Lower leg skin (tissue), 4 donors: ENCODE measurements at regions not wholly inside any gene's neighbourhood (a gene's known extent, or its start where the extent isn't known, plus 50 kb on each side); places are given as distances from the start of the nearest gene placed in this dataset.

Source experiments
- DNase-seq, 2 donors: peaks; one replicate each; pipeline ENCODE4 v3.0.0-alpha.2; 2019; ENCODE audit warnings: low spot score in 2 of 2
- H3K4me3 ChIP-seq: fragments of 200-600 bp; sonication (generic); 2 replicates; pipeline ENCODE4 v1.5.1; 2017; ENCODE audit warnings: mild to moderate bottlenecking, low read depth; ENCODE audit not compliant: poor library complexity, severe bottlenecking
- POLR2A ChIP-seq, 2 donors: fragments of 450-650 bp; IDR thresholded peaks; one replicate each; pipeline ENCODE4 v1.6.1; 2016 to 2017; ENCODE audit warnings: antibody characterized with exemption in 2 of 2, mild to moderate bottlenecking in 1 of 2, moderate library complexity in 1 of 2
- WGBS, 2 donors: methylation state at CpG; one replicate each; pipeline ENCODE4 v1.1.5; 2018; 5-methylcytosine and 5-hydroxymethylcytosine counted together
- intact Hi-C: fragments of 100-400 bp; cut with DNase I; formaldehyde crosslinking; loops from one replicate; pipeline ENCODE4 v1.15.0; 2023; ENCODE audit warnings: low total_unique reads
- TF ChIP-seq, protein P1 (sequence below), 3 donors: fragments of 450-650 bp; IDR thresholded peaks; one replicate each; pipeline ENCODE4 v1.5.1; 2016; ENCODE audit warnings: antibody characterized with exemption in 3 of 3, mild to moderate bottlenecking in 3 of 3, moderate library complexity in 2 of 3

DNA sequence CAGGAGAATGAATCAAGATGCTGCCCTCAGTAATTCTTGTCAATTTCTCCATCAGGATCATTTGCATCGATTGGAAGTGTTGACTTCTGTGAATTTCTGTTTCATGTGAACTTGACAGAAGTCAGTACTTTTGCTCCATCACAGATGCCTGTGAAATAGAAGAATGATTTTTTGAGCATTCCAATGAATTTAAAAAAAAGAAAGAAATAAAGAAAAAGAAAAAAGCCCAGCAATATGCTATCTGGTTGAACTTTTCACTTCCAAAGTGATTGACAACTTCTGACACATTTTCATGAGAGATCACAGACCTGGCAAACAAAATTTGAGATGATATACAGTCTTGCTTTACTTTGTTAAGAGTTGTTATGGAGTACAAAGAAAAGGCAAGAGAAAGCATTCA is 175.3 kb downstream of the RWDD3 start:
- TF ChIP-seq POLR2A (IDR thresholded peaks at IDR 0.05): no peak
- TF ChIP-seq, protein P1, sequence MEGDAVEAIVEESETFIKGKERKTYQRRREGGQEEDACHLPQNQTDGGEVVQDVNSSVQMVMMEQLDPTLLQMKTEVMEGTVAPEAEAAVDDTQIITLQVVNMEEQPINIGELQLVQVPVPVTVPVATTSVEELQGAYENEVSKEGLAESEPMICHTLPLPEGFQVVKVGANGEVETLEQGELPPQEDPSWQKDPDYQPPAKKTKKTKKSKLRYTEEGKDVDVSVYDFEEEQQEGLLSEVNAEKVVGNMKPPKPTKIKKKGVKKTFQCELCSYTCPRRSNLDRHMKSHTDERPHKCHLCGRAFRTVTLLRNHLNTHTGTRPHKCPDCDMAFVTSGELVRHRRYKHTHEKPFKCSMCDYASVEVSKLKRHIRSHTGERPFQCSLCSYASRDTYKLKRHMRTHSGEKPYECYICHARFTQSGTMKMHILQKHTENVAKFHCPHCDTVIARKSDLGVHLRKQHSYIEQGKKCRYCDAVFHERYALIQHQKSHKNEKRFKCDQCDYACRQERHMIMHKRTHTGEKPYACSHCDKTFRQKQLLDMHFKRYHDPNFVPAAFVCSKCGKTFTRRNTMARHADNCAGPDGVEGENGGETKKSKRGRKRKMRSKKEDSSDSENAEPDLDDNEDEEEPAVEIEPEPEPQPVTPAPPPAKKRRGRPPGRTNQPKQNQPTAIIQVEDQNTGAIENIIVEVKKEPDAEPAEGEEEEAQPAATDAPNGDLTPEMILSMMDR (IDR thresholded peaks at IDR 0.05): no peak
- intact Hi-C loops: no loop called here
- H3K4me3 ChIP-seq: no peak overlapping the region
- DNase-seq: no peak
- 54 to 61% methylated on average over 1 of the region's 1 CpG for WGBS, 2 donors

DNA sequence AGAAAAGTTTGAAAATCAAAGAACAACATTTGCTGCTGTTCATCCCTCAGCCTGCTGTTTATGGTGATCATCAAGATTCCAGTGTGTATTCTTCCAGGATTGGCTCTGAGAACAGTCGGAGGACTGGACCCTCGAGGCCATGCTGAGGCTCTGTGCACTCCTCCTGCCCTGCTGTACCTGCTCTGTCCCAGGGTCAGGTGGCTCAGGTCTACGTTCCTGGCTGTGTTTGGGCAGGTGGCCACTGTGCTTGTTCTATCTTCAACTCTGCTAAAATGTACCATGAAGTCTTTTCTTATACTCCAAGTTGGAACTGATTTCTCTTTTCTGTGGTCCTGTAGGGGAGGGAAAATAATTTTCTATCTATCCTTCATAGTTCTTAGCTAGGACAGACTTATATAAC is 175.9 kb downstream of the RWDD3 start:
- intact Hi-C loops: no loop called here
- DNase-seq: no peak
- H3K4me3 ChIP-seq: no peak overlapping the region
- 70 to 71% methylated on average over 3 of the region's 3 CpGs for WGBS, 2 donors
- TF ChIP-seq, protein P1 (IDR thresholded peaks at IDR 0.05): no peak
- no peak for TF ChIP-seq POLR2A (IDR thresholded peaks at IDR 0.05)

DNA sequence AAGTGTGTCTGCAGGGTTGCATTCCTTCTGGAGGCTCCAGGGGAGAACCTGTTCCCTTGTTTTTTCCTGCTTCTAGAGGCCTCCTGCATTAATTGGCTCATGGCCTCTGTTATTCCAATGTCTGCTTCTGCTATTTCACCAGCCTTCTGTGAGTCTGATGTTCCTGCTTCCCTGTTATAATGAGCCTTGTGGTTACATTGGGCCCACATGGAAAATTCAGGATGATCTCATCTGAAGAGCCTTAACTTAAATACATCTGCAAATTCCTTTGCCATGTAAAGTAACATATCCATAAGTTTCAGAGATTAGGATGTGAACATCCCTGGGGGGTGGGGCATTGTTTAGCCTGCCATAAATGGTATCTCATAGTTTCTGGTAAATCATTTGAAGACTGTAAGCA is 181.1 kb downstream of the RWDD3 start:
- intact Hi-C loops: no loop called here

DNA sequence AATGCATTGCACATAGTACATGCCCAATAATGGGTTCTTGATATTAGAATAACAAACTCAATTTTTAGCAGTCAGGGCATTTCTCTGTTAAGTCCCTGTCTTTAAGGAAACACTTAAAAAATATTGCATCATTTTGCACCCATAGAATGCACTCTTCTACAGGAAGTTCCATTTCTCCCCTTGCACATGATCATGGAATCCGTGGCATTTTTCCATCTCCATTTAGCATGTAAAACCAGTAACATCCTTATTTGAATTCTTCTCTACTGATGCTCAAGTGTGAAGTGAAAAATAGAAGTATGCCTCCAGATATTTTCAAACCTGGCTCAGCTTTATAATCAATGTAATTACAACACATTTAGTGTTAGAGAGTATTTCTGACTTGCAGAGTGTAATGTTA is 192.8 kb downstream of the RWDD3 start:
- WGBS, 2 donors: 59 to 60% methylated on average over 1 of the region's 1 CpG
- no peak for TF ChIP-seq POLR2A (IDR thresholded peaks at IDR 0.05)
- TF ChIP-seq, protein P1 (IDR thresholded peaks at IDR 0.05): no peak
- no peak for DNase-seq
- H3K4me3 ChIP-seq: no peak overlapping the region
- intact Hi-C loops: no loop called here

More for the DNA sequence above, 181.1 kb downstream of the RWDD3 start:
- no peak for DNase-seq
- TF ChIP-seq POLR2A (IDR thresholded peaks at IDR 0.05): no peak
- TF ChIP-seq, protein P1 (IDR thresholded peaks at IDR 0.05): no peak
- no peak overlapping the region for H3K4me3 ChIP-seq

DNA sequence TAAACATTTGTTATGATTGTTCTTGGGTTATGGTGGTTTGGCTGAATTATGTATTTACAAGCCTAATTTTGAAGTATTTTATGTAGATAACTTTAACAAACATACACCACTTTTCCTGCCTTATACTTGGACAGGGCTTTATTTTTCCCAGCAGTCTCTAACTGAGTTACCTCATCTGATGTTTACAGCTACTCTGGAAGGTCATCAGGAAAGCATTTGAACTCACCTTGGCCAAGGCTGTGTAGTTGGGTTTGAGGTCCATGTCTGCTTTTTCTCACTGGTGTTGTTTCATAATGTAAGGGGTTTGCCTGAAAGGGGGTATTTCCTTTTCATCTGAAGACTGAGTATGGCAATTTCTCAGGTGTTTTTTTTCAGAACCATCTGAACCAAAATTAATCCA is 193.5 kb downstream of the RWDD3 start:
- H3K4me3 ChIP-seq: no peak overlapping the region
- TF ChIP-seq POLR2A (IDR thresholded peaks at IDR 0.05): no peak
- TF ChIP-seq, protein P1 (IDR thresholded peaks at IDR 0.05): no peak
- intact Hi-C loops: no loop called here
- no peak for DNase-seq

DNA sequence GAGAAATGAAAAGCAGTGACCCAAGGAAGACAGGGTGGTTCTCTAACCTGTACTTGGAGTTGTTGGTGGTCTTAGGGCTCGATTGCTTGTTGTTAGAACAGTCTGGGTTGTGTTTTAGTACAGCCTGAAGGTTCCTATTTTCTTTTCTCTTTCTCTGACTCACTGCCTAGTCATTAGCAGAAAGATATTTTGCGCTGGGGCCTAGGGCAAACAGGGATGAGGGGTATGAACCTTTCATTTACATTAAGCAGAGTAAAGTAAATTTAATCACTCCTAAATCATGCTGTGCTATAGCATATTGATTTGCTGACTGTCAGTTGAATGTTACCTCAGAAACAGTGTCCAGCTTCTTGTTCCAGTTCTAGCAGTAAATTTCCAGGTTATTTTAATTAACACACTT is 197.2 kb downstream of the RWDD3 start:
- TF ChIP-seq, protein P1 (IDR thresholded peaks at IDR 0.05): no peak
- TF ChIP-seq POLR2A (IDR thresholded peaks at IDR 0.05): no peak
- H3K4me3 ChIP-seq: no peak overlapping the region
- intact Hi-C loops: no loop called here
- 56 to 67% methylated on average over 2 of the region's 2 CpGs for WGBS, 2 donors
- no peak for DNase-seq
